Endothelial cell (in vitro differentiated cells): ENCODE measurements at regions not wholly inside any gene's neighbourhood (a gene's known extent, or its start where the extent isn't known, plus 50 kb on each side); places are given as distances from the start of the nearest gene placed in this dataset.

Source experiments
- DNase-seq: peaks from one replicate; pipeline ENCODE4 v3.0.0; 2021; ENCODE audit warnings: low spot score
- H3K27ac Mint-ChIP-seq: one replicate; pipeline ENCODE4 v1.8.0; 2021; ENCODE audit warnings: mixed read lengths, inconsistent platforms; ENCODE audit not compliant: unreplicated experiment
- H3K27me3 Mint-ChIP-seq: one replicate; pipeline ENCODE4 v1.8.0; 2021; ENCODE audit warnings: mild to moderate bottlenecking, moderate library complexity, mixed read lengths, inconsistent platforms; ENCODE audit not compliant: unreplicated experiment
- H3K36me3 Mint-ChIP-seq: one replicate; pipeline ENCODE4 v1.8.0; 2021; ENCODE audit warnings: mild to moderate bottlenecking, low read depth, mixed read lengths, inconsistent platforms; ENCODE audit not compliant: unreplicated experiment
- H3K4me1 Mint-ChIP-seq: one replicate; pipeline ENCODE4 v1.8.0; 2021; ENCODE audit warnings: mild to moderate bottlenecking, mixed read lengths, inconsistent platforms; ENCODE audit not compliant: unreplicated experiment
- H3K4me3 Mint-ChIP-seq: one replicate; pipeline ENCODE4 v1.8.0; 2021; ENCODE audit warnings: mild to moderate bottlenecking, mixed read lengths, inconsistent platforms; ENCODE audit not compliant: unreplicated experiment
- H3K9me3 Mint-ChIP-seq: one replicate; pipeline ENCODE4 v1.8.0; 2021; ENCODE audit warnings: mixed read lengths, inconsistent platforms; ENCODE audit not compliant: unreplicated experiment
- CTCF ChIP-seq: fragments of 200-600 bp; sonication (generic); IDR thresholded peaks from one replicate; pipeline ENCODE4 v1.5.0; 2021; ENCODE audit warnings: antibody characterized with exemption; ENCODE audit not compliant: unreplicated experiment

DNA sequence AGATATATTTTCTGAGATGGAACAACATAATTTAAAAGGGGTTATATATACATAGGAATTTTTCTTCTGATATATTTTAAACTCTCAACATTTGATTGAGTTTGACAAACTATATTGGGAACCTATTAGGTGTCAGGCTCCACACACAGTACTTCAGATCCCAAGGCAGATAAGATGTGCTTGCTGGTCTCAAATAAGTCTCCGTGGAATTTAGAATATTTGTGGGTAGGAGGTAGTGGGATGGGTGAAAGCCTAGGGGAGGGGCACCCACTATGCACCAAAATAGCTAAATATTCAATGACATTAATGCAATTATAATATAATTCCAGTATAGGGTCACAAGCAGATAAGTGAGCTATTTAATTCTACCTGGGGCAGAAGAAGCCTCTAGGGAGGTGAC is 81.5 kb downstream of the ARL4A start:
- no peaks in the 10 kb centered on the region for H3K27me3 Mint-ChIP-seq
- no peak for TF ChIP-seq CTCF
- no peak for DNase-seq
- no peaks in the 10 kb centered on the region for H3K4me1 Mint-ChIP-seq
- H3K9me3 Mint-ChIP-seq = no peaks in the 10 kb centered on the region
- H3K4me3 Mint-ChIP-seq = no peak overlapping the region
- H3K36me3 Mint-ChIP-seq = no peaks in the 10 kb centered on the region
- H3K27ac Mint-ChIP-seq = no peak overlapping the region

DNA sequence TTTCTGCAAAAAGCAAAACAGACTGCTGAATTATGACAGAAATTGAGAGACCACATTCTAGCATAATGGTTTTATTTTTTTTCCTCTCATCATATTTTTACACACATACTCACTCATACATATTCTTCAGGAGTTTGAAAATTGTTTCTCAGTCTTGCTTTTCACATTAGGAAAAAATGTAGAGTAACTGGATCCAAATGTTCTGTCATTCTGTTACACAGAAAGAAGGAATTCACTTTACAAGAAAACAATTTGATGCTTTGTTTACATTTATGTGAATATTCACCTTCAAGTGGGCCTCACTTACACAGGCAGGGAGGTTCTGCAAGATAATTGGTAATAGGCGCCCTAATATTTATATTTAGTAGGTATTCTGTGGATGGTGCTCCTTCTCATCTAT is 82.0 kb downstream of the ARL4A start:
- no peak for DNase-seq
- H3K27me3 Mint-ChIP-seq = no peaks in the 10 kb centered on the region
- no peak overlapping the region for H3K27ac Mint-ChIP-seq
- H3K9me3 Mint-ChIP-seq = no peaks in the 10 kb centered on the region
- H3K36me3 Mint-ChIP-seq = no peaks in the 10 kb centered on the region
- no peak overlapping the region for H3K4me3 Mint-ChIP-seq
- TF ChIP-seq CTCF = no peak
- H3K4me1 Mint-ChIP-seq = no peaks in the 10 kb centered on the region

- H3K4me1 Mint-ChIP-seq = no peaks in the 10 kb centered on the region
- H3K4me3 Mint-ChIP-seq = no peak overlapping the region
- no peak for TF ChIP-seq CTCF
- H3K27me3 Mint-ChIP-seq = no peaks in the 10 kb centered on the region
- DNase-seq = no peak
- no peaks in the 10 kb centered on the region for H3K36me3 Mint-ChIP-seq
- no peaks in the 10 kb centered on the region for H3K9me3 Mint-ChIP-seq
- H3K27ac Mint-ChIP-seq = no peak overlapping the region
These were observed 83.0 kb downstream of the ARL4A start for GRCh38 chr7:12770227-12770975.

- TF ChIP-seq CTCF = no peak
- Mint-ChIP-seq H3K27me3 (no peaks in the 10 kb centered on the region), H3K4me1 (no peaks in the 10 kb centered on the region), H3K9me3 (no peaks in the 10 kb centered on the region), H3K36me3 (no peaks in the 10 kb centered on the region), H3K4me3 (no peak overlapping the region), H3K27ac (no peak overlapping the region)
- DNase-seq = no peak
These were observed 84.0 kb downstream of the ARL4A start for GRCh38 chr7:12771378-12771877.

DNA sequence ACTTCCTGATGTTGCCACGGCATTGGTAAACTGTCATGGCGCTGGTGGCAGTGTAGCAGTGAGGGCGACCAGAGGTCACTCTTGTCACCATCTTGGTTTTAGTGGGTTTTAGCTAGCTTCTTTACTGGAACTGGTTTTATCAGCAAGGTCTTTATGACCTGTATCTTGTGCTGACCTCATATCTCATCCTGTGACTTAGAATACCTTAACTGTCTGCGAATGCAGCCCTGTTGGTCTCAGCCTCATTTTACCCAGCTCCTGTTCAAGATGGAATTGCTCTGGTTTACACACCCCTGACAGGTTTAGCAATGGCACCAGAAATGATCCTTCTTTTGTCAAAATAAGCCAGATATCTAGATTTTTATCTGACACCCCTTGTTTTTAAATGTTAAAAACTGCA is 85.3 kb downstream of the ARL4A start:
- DNase-seq = no peak
- Mint-ChIP-seq H3K27me3 (no peaks in the 10 kb centered on the region), H3K36me3 (no peaks in the 10 kb centered on the region), H3K4me3 (no peak overlapping the region), H3K9me3 (no peaks in the 10 kb centered on the region), H3K4me1 (no peaks in the 10 kb centered on the region), H3K27ac (no peak overlapping the region)
- TF ChIP-seq CTCF = no peak
